Activated CD4-positive, alpha-beta T cell treated with anti-CD3 and anti-CD28 coated beads for 1 hour (primary cell): ENCODE measurements at regions not wholly inside any gene's neighbourhood (a gene's known extent, or its start where the extent isn't known, plus 50 kb on each side); places are given as distances from the start of the nearest gene placed in this dataset.

ENCODE experiments used
- DNase-seq: peaks from one replicate; pipeline ENCODE4 v3.0.0-alpha.2; 2020

DNA sequence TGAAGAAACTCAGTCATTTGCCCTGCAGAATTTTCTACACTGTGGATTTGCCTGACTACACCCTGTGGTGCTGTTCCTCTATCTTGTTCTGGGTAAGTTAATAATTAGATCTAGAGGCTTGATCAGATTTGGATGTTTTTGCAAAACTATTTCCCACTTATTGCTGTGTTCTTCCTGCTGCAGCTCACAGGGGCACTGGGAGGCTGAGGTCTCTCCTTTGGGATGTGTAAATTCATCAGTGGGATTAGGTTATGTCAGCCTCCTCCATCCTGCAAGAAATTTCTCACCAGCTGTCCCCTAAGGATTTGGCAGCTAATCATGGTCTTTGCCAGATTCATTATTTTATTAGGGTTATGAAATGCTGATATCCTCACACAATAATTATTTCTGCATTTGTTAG lies 148.1 kb upstream of the ZNF32 start:
- no peak for DNase-seq

DNA sequence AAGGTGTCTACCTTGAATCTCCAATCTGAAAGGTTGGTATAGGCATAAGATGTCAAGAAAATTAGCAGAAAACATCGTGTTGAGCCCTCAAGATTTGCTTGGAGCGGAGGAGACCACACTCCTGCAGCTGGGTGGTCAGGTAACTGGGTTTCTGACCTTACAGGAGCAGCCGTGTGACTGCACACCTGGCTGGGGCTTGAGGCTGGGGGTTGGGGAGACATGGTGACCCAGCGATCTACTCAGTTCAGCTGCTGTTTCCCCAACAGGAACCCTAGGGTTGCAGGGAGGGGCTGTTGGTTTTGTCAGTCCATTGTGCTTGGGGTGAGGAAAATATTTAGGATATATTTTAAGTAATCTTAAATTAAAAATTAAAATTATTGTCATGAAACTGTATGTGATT lies 147.0 kb upstream of the ZNF32 start:
- no peak for DNase-seq

DNA sequence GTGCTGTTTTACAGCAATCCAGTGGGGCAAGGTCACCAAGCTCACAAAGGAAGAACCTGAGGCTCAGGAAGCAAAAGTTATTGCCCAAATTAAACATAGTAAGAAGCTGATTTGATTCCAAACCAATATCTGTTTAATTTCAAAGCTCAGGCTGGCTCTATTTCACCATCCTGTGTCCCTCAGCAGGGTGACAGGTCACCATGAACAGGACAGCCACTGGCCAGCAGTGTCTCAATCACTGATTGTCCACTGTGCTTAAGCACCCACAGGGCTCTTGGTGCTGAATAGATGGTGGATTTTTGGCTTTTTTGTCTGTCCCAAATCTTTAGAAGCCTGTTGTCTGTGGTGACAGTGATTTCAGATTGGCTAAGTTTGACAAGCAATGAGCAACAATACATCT lies 146.4 kb upstream of the ZNF32 start:
- no peak for DNase-seq

DNA sequence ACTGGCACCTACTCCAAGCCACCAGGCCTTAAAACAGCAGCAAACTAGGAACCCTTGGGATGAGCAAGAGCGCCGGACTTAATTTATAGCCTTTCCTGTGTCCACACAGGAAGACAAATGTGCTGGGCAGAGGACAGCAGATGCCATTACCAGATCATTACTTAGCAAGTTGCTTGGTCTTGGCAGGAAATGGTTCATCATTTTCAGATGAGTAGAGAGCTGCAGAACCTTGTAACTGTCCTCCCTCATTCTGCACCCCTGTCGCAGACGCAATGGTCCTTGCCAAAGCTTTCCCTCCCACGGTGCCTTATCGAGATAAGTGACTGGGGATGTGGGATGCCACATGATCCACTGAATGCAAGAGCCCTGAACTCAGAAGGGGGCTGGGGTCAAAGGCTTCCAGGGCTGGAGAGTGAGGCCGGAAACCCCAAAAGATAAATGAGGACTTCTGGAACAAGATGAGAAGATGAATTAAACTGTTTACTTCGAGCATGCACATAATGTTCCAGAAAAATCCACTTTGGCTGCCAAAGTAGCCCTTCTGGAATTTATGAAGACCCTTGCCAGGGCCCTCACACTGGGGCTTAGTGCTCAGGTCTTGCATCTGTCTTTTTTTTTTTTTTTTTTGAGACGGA lies 145.6 kb upstream of the ZNF32 start:
- no peak for DNase-seq

DNA sequence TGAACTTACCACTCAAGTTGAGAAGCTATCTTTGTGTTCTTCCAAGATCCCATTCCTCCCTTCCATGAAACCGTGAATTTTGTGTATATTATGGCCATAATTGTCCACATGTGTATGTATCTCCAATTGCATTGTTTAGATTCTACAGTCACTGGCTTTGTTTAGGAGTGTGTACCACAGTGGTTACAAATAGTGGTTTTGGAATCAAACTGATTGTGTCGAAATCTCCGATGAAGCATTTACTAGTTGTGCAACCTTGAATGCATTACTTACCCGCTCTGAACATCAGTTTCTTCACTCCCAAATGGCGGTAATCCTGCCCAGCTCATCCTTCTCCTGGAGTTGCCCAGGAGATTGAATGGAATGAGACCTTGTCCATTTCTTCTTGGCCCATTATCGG lies 145.0 kb upstream of the ZNF32 start:
- DNase-seq, result no peak

DNA sequence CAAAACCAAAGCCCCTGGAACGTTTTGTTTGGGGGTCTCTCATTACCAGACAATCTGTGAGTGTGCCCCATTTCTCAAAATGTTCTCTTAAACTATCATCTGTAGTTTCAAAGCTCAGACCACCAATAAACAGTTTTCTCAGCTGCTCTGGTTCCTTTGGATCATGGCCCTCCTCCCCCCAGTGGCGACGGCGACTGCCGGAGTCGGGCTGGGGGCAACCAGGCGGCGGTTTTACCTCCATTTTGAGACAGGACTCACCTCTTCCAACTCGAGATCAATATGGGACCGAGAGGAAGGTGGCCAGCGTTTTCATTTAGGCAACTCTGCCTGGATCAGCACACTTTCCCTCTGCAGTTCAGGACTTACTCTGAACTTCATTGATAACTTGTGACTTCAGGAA lies 141.5 kb upstream of the ZNF32 start:
- DNase-seq, result no peak

DNA sequence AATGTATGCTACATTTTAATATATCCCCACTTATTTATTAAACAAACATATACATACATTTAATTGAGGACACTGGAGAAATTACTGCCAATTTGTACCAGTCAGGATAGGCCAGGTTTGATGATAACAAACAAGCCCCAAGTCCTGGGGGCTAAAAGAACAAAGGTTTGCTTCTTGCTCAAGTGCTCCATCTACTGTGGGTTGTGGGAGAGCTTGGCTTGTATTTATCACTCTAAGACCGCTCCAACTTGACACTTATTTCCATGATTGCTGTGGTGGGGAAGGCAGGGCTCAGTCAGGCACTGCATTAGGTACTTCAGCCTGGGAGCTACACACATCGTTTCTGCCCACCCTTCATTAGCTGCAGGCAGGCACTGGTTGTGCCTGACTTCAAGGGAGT lies 136.6 kb upstream of the ZNF32 start:
- no peak for DNase-seq

DNA sequence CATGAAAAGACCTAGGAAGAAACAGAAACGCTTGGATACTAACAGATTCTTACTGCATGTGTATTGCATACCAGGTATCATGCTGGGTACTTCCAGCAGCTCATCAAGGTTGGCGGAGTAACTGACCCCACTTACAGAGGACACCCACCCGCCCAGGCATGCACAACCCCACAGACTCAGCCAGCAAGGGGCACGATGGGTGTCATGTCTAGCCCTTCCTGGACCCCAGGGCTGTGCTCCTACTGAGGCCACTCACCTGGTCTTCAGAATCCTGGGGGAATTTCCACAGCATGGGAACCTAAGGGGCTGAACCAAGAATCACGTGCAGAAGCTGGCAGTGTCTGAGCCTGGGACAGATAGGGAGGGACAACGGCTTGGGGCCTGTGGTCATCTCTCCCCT lies 134.1 kb upstream of the ZNF32 start:
- DNase-seq, result no peak

DNA sequence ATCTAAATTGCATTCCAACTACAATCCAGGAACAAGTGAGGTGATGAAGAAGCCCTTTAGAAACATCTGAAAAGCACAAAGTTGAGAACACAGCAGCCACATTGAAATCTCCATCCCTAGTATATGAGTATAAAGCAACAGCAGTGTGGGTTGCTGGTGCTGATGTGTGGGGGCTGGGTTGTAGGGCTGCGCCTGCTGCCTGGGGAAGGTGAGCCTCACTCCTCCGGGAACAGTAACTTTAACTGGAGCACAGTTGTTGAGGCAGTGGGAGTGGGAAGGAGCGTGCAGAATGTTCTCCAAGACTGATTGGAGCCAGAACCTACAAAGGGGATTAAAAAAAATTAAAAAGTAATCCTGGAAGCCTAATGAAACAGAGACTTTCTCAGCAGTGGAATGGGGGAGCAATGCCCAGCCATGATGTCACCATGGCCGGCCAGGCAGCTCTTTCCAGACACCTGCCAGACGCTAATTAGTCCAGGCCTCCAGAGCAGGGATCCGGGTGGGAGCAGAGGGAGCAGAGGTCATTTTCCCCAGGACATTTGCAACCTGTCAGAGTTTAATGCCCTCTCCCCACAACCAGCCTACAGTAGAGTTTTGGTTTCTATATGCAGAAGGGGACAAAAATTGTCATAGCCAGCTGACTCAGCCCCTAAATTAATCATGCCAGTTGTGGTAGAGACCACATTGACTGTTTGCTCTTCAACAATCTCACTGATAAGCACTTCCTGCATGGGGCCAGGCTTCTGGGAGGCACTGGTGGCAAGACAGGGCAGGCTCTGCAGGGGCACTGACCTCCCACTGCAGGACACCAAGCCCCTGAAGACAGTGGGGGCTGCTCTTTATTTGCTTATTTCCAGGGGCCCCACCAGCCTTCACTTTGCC lies 133.0 kb upstream of the ZNF32 start:
- no peak for DNase-seq

DNA sequence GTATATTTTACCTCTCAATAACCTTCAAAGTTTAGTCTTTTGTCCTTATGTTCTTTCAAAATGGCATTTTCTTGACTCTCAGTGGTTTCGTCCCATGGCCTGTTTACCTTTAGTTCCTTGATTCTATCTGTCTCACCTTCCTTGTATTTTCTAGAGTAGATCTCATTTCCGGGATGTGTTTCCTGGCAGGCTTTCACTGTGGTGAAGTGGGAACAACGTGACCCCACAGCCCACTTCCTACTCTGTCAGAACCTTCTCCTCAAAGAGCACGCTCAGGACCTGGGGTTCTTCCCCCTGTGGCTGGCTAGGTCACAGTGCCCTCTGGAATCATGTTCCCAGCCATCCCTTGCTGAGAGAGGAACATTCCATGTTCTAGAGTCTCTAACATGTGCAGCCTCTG lies 129.9 kb upstream of the ZNF32 start:
- DNase-seq, result no peak

DNA sequence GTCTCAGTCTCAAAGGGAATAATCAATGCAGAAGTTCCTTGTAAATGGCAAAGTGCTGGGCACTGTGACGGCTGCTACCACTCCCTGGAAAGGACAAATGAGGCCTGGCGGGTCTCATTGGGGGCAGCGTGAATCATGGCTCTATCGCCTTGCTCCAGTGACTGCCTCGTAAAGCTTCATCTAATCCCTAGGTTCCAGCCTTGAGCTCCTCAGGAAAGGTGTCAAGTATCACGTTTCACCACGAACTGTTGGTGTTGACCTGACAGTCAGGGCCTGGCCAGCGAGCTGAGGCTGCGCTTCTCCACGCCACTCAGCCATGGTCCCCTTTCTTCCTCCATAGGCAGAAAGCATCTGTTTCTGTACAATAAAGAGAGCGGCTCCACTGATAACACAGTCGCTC lies 126.7 kb upstream of the ZNF32 start:
- DNase-seq, result no peak

DNA sequence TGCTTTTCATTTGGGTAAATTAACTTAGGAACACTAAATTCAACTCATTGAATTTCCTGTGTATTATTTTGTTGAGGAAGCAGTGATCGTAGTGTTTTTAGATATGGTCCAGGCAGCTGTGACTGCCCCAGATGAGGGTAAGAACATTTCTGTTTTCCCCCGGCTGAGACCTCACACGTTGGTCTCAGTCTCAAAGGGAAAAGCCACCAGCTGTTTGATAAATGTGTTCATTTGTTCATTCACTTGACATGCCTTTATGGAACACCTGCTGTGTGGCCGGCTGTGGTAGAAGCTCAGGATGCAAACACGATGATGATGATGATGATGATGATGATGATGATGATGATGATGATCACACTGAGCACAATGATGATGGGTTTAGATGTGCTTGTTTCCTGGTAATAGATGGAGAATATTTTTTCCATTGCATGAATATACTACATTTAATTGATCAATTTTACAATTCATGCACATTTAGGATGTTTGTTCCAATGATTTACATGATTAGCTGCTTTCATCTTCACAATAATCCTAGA lies 125.6 kb upstream of the ZNF32 start:
- DNase-seq, result no peak

DNA sequence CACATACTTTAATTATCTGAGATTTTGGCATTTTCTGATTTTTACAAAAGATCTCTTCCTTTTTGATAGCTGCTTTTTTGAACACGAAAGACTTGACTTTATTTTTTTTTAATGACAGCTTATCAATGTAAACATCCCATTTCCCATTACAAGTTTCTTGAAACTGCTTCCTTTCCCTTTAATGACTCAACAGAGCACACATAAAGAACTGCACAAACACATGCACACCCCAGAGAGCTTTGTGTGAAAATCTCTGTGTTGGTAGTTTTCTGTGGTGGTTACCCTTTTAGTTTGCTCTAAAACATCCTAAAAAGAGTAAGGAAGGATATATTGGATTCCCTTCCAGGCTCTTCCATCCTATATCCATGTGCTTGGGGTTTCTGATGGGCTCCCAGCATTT lies 125.1 kb upstream of the ZNF32 start:
- DNase-seq, result no peak

DNA sequence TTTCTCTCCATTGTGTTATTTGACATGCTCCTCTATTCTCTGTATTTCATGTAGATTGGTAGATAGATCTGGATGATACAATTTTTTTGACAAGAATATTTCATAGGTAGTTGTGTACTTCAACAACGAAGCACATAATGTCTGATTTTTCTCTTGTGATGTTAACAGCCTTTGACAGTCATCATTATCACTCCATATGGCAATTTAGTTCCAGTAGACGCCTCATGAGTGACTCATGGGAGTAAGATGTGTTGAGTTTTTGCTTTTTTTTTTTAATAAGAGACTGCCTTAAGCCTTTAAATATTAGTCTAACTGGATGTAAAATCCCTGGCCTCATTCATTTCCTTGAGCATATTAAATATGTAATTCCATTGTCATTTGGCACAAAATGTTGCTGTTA lies 123.5 kb upstream of the ZNF32 start:
- no peak for DNase-seq

DNA sequence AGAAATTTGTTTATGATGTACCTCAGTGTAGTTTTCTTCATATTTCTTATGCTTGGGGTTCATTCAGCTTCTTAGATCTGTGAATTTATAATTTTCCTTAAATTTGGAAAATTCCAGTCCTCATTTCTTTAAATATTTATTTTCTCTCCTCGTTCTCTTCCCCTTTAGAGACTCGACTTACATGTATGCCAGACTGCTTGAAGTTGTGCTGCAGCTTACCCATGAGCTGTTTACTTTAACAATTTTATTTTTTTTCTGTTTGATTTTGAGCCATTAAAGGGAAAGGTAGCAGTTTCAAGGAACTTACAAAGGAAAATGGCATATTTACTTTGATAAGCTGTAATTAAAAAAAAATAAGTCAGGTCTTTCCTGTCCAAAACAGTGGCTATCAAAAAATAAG lies 123.0 kb upstream of the ZNF32 start:
- DNase-seq, result no peak

DNA sequence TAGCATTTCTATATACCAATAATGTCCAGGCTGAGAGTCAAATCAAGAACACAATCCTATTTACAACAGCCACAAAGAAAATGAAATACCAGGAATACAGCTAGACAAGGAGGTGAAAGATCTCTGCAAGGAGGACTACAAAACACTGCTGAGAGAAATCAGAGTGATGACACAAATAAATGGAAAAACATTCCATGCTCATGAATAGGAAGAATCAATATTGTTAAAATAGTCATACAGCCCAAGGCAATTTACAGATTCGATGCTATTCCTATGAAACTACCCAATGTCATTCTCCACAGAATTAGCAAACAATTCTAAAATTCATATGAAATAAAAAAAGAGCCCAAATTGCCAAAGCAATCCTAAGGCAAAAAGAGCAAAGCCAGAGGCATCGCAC lies 116.8 kb upstream of the ZNF32 start:
- DNase-seq, result no peak

DNA sequence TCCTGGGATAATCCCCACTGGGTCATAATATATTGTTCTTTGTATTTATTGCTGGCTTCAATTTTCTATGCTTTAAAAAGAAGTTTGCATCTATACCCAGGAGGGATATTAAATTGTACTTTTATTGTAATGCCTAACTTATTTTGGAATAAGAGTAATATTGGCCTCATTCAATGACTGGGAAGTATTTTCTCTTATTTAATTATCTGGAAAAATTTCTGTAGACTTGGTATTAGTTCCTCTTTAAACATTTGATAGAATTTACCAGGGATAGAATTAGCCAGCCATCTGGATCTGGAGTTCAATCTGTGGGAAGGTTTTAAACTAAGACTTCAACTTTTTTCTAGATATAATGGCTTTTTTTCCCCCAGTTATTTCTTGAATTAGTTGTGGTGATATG lies 115.2 kb upstream of the ZNF32 start:
- DNase-seq, result no peak

DNA sequence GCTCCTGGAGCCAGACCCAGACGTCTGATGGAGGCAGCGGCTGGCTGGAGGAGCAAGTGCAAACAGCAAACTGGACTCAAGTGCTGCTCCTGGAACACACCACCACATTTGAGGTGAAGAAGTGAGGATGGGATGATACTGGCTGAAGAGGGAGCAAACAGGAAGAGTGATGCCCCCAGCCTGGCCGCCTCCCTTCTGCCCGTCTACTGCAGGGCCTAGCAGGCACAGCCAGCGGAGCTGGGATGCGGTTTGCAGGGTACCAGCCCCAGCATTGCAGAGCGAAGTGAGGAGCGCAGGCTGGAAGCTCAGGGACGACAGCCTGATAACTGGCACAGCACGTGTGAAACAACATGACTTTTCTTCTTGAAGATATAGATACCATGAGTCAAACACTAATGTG lies 111.8 kb upstream of the ZNF32 start:
- DNase-seq, result no peak

DNA sequence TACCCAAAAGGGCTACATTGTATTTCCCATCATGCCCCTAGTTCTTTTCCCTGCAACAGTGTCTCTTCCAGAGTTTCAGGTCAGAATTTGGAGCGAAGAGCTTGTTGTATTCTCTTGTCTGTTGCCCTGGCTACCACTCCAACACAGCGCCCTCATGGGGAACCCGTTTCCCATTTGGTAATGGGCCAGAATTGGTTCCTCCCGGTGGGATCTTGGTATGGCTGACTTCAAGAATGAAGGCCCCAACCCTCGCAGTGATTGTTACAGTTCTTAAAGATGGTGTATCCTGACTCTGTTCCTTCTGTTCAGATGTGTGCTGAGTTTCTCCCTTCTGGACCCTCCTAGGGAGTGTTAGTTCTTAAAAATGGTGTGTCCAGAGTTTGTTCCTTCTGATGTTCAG lies 110.5 kb upstream of the ZNF32 start:
- DNase-seq, result no peak

DNA sequence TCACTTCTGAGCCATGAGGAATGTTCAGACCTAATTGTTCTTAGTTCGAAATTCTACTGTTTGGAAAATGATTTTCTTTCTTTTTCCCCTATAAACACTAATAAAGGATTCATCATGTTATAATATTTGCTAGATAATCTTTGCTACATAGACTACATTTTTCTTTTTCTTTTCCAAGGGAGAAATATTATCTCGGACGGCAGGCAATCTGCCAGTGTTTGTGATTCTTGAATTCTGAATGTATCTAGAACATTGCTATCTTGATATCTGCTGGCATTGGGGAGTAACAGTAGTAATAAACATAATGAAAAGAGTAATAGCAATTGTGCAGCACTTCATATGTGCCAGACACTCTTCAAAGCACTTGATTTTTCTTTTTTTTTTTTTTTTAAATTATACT lies 107.7 kb upstream of the ZNF32 start:
- no peak for DNase-seq

DNA sequence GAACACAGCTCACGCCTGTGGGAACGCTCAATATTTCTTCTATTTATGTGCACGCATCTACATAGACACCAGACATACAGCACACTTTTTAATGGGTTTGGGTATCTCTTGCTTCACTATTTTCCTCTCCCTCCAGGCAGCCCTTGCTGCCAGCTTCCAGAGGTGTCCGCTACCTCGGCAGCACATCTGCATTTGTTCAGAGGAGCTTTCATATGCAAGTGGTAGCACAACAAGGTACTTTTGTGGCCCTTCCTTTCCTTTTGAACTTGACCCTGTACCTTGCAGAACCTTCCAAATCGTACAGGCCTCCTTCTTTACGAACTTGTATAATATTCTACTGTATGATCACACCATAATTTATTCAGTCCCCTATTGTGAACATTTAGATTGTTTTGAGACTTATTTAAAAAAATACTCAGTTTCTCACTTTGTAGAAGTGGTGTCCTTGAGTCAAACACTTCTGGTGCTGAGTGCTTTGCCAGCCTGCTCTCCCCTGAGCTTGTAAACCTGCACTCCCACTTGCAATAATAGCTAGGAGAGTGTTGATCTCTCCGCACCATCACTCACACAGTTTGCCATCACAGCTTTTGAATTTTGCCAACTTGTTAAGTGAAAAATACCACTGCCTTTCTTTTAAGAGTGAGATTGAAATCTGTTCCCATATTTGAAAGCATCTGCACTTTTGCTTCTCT lies 106.0 kb upstream of the ZNF32 start:
- DNase-seq, result no peak

DNA sequence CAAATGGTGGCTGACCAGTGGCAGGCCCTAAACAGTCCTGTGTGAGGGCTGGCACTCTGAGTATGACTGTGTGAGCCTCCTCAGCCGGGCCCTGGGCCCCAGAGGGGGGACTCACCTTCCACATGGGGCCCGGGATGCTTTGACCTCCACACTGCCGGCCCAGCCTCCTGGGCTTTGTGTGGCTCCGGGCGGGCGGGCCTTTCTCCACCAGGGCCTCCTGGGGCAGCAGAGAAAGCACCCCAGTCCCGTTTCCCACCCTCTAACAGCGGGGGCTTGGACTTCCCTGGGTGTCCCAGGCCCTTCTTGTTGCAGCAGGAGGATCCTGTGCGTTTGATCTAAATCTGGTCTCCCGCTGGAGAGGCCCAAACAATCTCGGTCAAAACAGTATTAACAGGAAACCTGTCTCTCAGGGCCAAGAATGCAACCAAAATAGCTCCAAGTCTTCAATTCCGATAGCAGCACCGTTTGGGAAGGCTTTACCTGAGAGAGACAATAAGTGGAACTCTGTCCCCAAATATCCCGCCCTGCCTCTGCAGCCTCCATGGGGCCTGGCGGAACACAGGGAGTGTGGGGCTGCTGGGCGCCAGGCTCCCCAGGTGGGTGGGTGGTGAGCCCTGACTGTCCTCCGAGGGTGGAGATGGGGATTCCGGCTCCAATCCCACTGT lies 104.8 kb upstream of the ZNF32 start:
- DNase-seq, result no peak

DNA sequence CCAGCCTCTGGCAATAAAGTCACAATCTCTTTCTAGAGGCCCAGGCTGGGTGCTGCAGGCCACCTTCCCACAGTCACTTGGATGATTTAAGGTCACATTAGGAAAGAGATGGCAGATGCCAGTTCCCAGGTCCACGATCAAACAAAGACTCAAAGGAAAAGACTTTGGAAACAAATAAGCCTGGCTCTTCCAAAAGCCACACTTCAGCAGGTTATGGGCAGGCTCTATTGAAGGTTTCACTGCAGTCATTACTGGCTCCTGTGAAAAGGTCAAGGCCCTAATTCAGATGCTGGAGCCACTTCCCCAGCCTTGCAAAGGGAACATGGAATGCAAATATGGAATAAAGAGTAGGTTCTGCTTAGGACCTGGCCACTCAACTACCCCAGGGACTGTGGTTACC lies 104.0 kb upstream of the ZNF32 start:
- DNase-seq, result no peak
